ENCODE measurements at regions not wholly inside any gene's neighbourhood (a gene's known extent, or its start where the extent isn't known, plus 50 kb on each side); places are given as distances from the start of the nearest gene placed in this dataset.

DNA sequence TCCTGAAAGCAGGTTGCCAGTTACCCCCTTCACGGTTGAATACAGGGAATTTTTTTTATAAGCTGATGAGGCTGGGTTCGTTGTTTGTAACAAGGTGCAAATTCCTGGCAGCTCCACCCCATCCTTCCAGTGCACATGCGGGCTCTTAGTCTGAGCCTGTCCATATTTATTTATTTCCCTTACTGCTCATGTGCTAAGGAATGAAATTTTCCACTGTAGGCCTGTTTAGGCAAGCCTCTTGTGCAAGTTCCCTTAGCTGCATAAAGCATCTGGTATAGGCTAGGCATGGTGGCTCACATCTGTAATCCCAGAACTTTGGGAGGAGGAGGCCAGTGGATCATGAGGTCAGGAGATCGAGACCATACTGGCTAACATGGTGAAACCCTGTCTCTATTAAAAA is 560.9 kb upstream of the PCDH9 start (continued):
- TF ChIP-seq HNF4A (conservative IDR thresholded peaks at IDR 0.05): no peak

- Histone ChIP-seq H3K36me3 (ENCODE audit: control insufficient read depth in 4 of 4, insufficient read depth in 3 of 4, low read depth in 1 of 4, low read length in 3 of 4) (no peaks in the 10 kb centered on the region), H3K27me3 (ENCODE audit: control insufficient read depth in 4 of 4, insufficient read depth in 4 of 4, low read length in 3 of 4) (no peaks in the 10 kb centered on the region), H3K4me3 (ENCODE audit: low read depth in 1 of 3, low read length in 3 of 3) (no peak overlapping the region), H3K27ac (ENCODE audit: low read depth in 1 of 2, low read length in 2 of 2) (no peak overlapping the region), H3K9me3 (ENCODE audit: control insufficient read depth in 4 of 4, low read length in 3 of 4) (no peaks in the 10 kb centered on the region), H3K9ac (ENCODE audit: low read depth in 1 of 2, low read length in 2 of 2) (no peak overlapping the region), H3K4me1 (ENCODE audit: control insufficient read depth in 4 of 4, insufficient read depth in 4 of 4, low read length in 3 of 4) (no peaks in the 10 kb centered on the region)
- TF ChIP-seq, protein P1, sequence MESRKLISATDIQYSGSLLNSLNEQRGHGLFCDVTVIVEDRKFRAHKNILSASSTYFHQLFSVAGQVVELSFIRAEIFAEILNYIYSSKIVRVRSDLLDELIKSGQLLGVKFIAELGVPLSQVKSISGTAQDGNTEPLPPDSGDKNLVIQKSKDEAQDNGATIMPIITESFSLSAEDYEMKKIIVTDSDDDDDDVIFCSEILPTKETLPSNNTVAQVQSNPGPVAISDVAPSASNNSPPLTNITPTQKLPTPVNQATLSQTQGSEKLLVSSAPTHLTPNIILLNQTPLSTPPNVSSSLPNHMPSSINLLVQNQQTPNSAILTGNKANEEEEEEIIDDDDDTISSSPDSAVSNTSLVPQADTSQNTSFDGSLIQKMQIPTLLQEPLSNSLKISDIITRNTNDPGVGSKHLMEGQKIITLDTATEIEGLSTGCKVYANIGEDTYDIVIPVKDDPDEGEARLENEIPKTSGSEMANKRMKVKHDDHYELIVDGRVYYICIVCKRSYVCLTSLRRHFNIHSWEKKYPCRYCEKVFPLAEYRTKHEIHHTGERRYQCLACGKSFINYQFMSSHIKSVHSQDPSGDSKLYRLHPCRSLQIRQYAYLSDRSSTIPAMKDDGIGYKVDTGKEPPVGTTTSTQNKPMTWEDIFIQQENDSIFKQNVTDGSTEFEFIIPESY (IDR thresholded peaks at IDR 0.05): no peak
- TF ChIP-seq RAD21 (IDR thresholded peaks at IDR 0.05) (no peak), YY1 (IDR thresholded peaks at IDR 0.05) (no peak)
- no peak for DNase-seq (ENCODE audit: low spot score)
- 47% methylated on average over 3 of the region's 3 CpGs for WGBS
Observed at GRCh38 chr13:67776151-67776550, 546.0 kb upstream of the PCDH9 start.

GRCh38 chr13:67775359-67775758 is 545.2 kb upstream of the PCDH9 start:
- no peaks in the 10 kb centered on the region for H3K4me1 ChIP-seq (ENCODE audit: control insufficient read depth in 4 of 4, insufficient read depth in 4 of 4, low read length in 3 of 4)
- no peaks in the 10 kb centered on the region for H3K27me3 ChIP-seq (ENCODE audit: control insufficient read depth in 4 of 4, insufficient read depth in 4 of 4, low read length in 3 of 4)
- TF ChIP-seq JUND (IDR thresholded peaks at IDR 0.05): no peak
- no peak for TF ChIP-seq EGR1 (IDR thresholded peaks at IDR 0.05; ENCODE audit: low read depth in 2 of 2)
- no peak for TF ChIP-seq ATF3 (IDR thresholded peaks at IDR 0.05)
- no peak for TF ChIP-seq SP1 (IDR thresholded peaks at IDR 0.05)
- TF ChIP-seq, protein P1 (IDR thresholded peaks at IDR 0.05): no peak
- TF ChIP-seq RXRA (IDR thresholded peaks at IDR 0.05): no peak
- no peak for TF ChIP-seq GABPA (IDR thresholded peaks at IDR 0.05 in 1 of 2, conservative IDR thresholded peaks at IDR 0.05 in 1 of 2)
- no peak for TF ChIP-seq TAF1 (conservative IDR thresholded peaks at IDR 0.05)
- TF ChIP-seq HNF4A (conservative IDR thresholded peaks at IDR 0.05): no peak
- TF ChIP-seq, protein P2, sequence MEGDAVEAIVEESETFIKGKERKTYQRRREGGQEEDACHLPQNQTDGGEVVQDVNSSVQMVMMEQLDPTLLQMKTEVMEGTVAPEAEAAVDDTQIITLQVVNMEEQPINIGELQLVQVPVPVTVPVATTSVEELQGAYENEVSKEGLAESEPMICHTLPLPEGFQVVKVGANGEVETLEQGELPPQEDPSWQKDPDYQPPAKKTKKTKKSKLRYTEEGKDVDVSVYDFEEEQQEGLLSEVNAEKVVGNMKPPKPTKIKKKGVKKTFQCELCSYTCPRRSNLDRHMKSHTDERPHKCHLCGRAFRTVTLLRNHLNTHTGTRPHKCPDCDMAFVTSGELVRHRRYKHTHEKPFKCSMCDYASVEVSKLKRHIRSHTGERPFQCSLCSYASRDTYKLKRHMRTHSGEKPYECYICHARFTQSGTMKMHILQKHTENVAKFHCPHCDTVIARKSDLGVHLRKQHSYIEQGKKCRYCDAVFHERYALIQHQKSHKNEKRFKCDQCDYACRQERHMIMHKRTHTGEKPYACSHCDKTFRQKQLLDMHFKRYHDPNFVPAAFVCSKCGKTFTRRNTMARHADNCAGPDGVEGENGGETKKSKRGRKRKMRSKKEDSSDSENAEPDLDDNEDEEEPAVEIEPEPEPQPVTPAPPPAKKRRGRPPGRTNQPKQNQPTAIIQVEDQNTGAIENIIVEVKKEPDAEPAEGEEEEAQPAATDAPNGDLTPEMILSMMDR (IDR thresholded peaks at IDR 0.05; ENCODE audit: low read depth, low read length, missing input control): no peak
- no peak for TF ChIP-seq FOXA1 (IDR thresholded peaks at IDR 0.05)
- TF ChIP-seq REST (IDR thresholded peaks at IDR 0.05): no peak
- TF ChIP-seq HNF4G (IDR thresholded peaks at IDR 0.05): no peak
- TF ChIP-seq NR2F2 (IDR thresholded peaks at IDR 0.05): no peak
- no peak for TF ChIP-seq FOXA2 (IDR thresholded peaks at IDR 0.05)
- no peak for TF ChIP-seq MAX (IDR thresholded peaks at IDR 0.05)
- no peak for TF ChIP-seq RAD21 (IDR thresholded peaks at IDR 0.05)
- no peak for TF ChIP-seq YY1 (IDR thresholded peaks at IDR 0.05)
- H3K36me3 ChIP-seq (ENCODE audit: control insufficient read depth in 4 of 4, insufficient read depth in 3 of 4, low read depth in 1 of 4, low read length in 3 of 4): no peaks in the 10 kb centered on the region
- no peak overlapping the region for H3K4me3 ChIP-seq (ENCODE audit: low read depth in 1 of 3, low read length in 3 of 3)
- DNase-seq (ENCODE audit: low spot score): no peak
- no peaks in the 10 kb centered on the region for H3K9me3 ChIP-seq (ENCODE audit: control insufficient read depth in 4 of 4, low read length in 3 of 4)
- H3K27ac ChIP-seq (ENCODE audit: low read depth in 1 of 2, low read length in 2 of 2): no peak overlapping the region
- no peak overlapping the region for H3K9ac ChIP-seq (ENCODE audit: low read depth in 1 of 2, low read length in 2 of 2)
